ENCODE measurements at regions not wholly inside any gene's neighbourhood (a gene's known extent, or its start where the extent isn't known, plus 50 kb on each side); places are given as distances from the start of the nearest gene placed in this dataset.
A peak's percentile ranks its signal among the peaks of the same experiment; 100 is the strongest.

DNA sequence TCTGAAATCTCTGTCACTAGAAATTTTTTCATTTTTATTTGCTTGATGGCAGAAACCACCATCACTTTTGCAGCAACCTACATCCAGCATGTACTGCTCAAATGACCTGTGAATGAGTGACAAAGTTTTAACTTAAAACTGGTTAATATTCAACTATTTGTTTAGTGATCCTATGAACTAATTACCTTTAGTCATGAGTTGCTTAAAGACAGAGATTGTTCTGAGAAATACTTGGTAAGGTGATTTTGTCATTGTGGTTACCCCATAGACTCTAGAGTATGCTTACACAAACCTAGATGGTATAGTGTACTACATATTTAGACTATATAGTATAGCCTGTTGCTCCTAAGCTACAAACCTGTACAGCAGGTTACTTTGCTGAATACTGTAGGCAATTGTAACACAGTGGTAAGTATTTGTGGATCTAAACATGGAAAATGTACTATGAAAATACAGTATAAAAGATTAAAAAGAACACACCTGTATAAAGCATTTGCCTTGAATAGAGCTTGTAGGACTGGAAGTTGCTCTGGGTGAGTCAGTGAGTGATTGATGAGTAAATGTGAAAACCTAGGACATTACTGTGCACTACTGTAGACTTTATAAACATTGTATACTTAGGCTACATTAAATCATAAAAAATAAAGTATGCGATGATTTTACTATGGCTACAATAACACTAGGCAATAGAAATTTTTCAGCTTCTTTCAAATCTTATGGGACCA lies 256.6 kb upstream of the PPFIA2 start:
- no peak overlapping the region for H3K4me3 ChIP-seq (ENCODE audit: low read depth, low read length)
- TF ChIP-seq, protein P1, sequence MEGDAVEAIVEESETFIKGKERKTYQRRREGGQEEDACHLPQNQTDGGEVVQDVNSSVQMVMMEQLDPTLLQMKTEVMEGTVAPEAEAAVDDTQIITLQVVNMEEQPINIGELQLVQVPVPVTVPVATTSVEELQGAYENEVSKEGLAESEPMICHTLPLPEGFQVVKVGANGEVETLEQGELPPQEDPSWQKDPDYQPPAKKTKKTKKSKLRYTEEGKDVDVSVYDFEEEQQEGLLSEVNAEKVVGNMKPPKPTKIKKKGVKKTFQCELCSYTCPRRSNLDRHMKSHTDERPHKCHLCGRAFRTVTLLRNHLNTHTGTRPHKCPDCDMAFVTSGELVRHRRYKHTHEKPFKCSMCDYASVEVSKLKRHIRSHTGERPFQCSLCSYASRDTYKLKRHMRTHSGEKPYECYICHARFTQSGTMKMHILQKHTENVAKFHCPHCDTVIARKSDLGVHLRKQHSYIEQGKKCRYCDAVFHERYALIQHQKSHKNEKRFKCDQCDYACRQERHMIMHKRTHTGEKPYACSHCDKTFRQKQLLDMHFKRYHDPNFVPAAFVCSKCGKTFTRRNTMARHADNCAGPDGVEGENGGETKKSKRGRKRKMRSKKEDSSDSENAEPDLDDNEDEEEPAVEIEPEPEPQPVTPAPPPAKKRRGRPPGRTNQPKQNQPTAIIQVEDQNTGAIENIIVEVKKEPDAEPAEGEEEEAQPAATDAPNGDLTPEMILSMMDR (IDR thresholded peaks at IDR 0.05; ENCODE audit: insufficient read depth, low read depth, low read length), result no peak

DNA sequence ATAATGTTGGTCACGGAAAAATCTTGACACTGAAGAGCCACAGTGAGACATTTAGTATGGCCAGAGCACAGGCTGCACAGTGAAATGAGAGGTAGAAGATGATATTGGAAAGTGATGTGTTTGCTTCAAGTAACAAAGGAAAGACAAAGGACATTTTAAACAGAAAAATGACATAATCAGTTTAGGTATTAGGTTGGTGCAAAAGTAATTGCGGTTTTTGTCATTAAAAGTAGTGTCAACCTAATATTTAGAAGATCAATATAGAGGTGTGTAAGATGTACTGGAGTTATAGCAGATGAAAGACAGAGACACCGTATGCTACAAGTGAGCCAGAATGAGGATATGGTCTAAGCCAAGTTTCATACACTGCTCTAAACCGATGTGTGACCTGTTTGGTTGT lies 253.0 kb upstream of the PPFIA2 start:
- no peak overlapping the region for H3K4me3 ChIP-seq (ENCODE audit: low read depth, low read length)
- no peak for DNase-seq (ENCODE audit: low read depth)
- TF ChIP-seq, protein P1 (IDR thresholded peaks at IDR 0.05; ENCODE audit: insufficient read depth, low read depth, low read length), result no peak

More for the DNA sequence above, 256.6 kb upstream of the PPFIA2 start:
- no peak for DNase-seq (ENCODE audit: low read depth)

DNA sequence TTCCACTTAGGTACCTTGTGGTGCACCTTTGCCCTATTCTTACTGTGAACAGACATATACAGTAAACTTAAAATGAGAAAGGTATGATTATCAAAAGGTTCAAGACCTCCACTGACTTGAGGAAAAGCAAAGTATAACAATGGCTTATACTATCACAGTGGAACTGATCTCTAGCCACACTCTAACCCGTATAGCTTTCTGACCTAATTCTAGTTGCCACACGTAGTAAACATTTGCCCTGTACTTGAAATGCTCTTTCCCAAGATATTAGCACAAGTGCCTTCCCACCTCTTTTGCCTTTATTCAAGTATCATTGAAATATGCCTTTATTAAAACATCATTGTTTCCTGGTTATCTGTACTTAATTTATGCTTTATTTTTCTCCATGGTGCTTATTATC lies 250.4 kb upstream of the PPFIA2 start:
- TF ChIP-seq, protein P1 (IDR thresholded peaks at IDR 0.05; ENCODE audit: insufficient read depth, low read depth, low read length), result no peak
- no peak overlapping the region for H3K4me3 ChIP-seq (ENCODE audit: low read depth, low read length)
- DNase-seq (ENCODE audit: low read depth), result no peak

DNA sequence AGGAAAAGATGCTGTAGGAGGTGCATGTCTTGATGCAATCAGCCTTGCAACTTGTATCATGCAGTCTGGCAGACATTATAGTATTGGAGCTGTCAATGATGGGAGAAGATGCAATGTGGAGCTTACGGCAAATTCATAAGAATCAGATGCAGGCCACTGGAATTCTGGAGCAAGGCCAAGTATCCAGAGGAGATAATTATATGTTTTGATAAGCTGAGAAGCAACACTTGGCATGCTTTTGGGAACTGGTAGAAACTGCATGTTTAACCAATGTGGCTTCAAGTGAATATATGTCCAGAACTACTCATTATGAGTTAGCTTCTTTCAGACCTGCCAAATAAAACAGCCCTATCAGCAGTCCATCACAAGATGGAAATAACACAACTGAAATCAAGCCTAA lies 249.1 kb upstream of the PPFIA2 start:
- no peak for DNase-seq (ENCODE audit: low read depth)
- TF ChIP-seq, protein P1 (IDR thresholded peaks at IDR 0.05; ENCODE audit: insufficient read depth, low read depth, low read length), result no peak
- H3K4me3 ChIP-seq (ENCODE audit: low read depth, low read length), result no peak overlapping the region

DNA sequence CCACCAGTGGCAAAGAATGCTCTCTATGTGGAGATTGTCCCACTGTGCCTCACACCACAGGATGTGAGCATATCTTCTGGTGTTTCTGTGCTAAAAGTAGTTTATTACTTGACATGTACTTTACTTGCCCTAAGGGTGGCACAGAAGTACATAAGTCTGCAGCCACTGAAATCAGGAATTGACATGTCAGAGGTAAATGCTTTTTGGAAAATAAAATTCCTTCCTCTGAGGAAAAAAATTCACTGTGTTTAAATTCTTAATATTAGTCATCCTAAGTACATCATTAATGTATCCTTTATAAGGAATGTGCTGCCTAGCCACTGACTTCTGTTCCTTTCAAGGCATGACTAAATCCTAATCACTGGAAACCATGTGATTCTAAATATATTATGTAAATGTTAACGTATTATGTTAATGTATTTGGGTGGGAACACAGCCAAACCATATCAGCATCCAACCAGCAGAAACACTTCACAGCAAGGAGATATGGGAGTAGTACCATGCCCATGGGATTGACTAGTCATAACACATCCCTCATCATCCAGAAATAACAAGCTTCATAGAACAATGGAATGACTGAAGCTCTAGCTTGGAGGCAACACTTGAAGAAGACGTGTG lies 239.7 kb upstream of the PPFIA2 start:
- DNase-seq (ENCODE audit: low read depth), result peak; percentile 2
- no peak overlapping the region for H3K4me3 ChIP-seq (ENCODE audit: low read depth, low read length)
- TF ChIP-seq, protein P1 (IDR thresholded peaks at IDR 0.05; ENCODE audit: insufficient read depth, low read depth, low read length), result no peak

DNA sequence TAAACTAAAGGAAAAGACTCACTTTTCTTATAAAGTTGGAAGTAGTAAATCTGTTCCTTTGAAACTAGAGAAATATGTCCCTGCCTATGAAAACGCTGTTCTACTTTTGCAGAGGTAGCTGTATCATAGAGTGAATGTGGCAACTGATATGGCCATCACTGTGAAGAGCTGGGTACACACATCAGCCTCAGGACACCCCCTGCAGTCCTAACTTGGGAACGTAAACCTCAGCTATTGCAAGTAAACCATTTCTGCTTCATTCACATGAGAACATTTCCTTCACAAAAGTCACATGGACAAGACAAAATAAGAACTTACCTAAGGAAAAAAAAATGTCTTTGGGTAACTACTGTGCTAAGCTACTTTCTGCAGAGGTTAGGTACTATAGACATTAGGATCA lies 233.3 kb upstream of the PPFIA2 start:
- DNase-seq (ENCODE audit: low read depth), result no peak
- H3K4me3 ChIP-seq (ENCODE audit: low read depth, low read length), result no peak overlapping the region
- TF ChIP-seq, protein P1 (IDR thresholded peaks at IDR 0.05; ENCODE audit: insufficient read depth, low read depth, low read length), result no peak
